ENCODE measurements at regions not wholly inside any gene's neighbourhood (a gene's known extent, or its start where the extent isn't known, plus 50 kb on each side); places are given as distances from the start of the nearest gene placed in this dataset.
A peak's percentile ranks its signal among the peaks of the same experiment; 100 is the strongest.

- Histone ChIP-seq H3K4me3 (ENCODE audit: insufficient read depth in 1 of 2, low read depth in 1 of 2, low read length in 2 of 2) (no peak overlapping the region), H3K4me1 (ENCODE audit: control insufficient read depth, insufficient read depth, low read depth, low read length) (peaks cover 2% of the 10 kb centered on the region), H4K91ac (ENCODE audit: low read length) (no peak overlapping the region), H3K14ac (ENCODE audit: low read length in 2 of 2) (no peak overlapping the region), H4K8ac (ENCODE audit: low read length) (no peak overlapping the region), H3K36me3 (ENCODE audit: control insufficient read depth in 1 of 2, insufficient read depth in 2 of 2, low read depth in 1 of 2, low read length in 2 of 2) (no peaks in the 10 kb centered on the region), H2BK15ac (ENCODE audit: low read depth, poor library complexity, severe bottlenecking) (no peak overlapping the region), H3K79me1 (replicated peaks; ENCODE audit: low read length, poor library complexity, severe bottlenecking) (no peaks in the 10 kb centered on the region), H3K9me3 (ENCODE audit: control insufficient read depth, low read length) (peaks cover 3% of the 10 kb centered on the region), H3K27me3 (ENCODE audit: control insufficient read depth in 1 of 2, insufficient read depth in 1 of 2, low read length in 2 of 2) (no peaks in the 10 kb centered on the region), H3K18ac (ENCODE audit: low read depth in 1 of 2, low read length in 2 of 2) (no peak overlapping the region), H3K9ac (ENCODE audit: low read length) (no peak overlapping the region), H2BK5ac (ENCODE audit: low read depth, low read length, poor library complexity, severe bottlenecking) (no peak overlapping the region), H3K4me2 (ENCODE audit: low read length, poor library complexity, severe bottlenecking) (no peak overlapping the region), H3K4ac (ENCODE audit: low read depth in 1 of 2, low read length in 2 of 2) (no peak overlapping the region), H3K23ac (ENCODE audit: low read length in 2 of 2) (no peak overlapping the region), H2BK12ac (ENCODE audit: low read length in 2 of 2) (no peak overlapping the region), H2AFZ (ENCODE audit: low read depth, low read length) (no peak overlapping the region), H2BK120ac (ENCODE audit: low read depth, low read length) (no peak overlapping the region), H3K27ac (ENCODE audit: low read length, poor library complexity, severe bottlenecking) (no peak overlapping the region), H2AK5ac (ENCODE audit: low read length, severe bottlenecking) (no peak overlapping the region)
- DNase-seq = no peak
These were observed 78.6 kb upstream of the GALNT5 start for GRCh38 chr2:157178874-157179273.

DNA sequence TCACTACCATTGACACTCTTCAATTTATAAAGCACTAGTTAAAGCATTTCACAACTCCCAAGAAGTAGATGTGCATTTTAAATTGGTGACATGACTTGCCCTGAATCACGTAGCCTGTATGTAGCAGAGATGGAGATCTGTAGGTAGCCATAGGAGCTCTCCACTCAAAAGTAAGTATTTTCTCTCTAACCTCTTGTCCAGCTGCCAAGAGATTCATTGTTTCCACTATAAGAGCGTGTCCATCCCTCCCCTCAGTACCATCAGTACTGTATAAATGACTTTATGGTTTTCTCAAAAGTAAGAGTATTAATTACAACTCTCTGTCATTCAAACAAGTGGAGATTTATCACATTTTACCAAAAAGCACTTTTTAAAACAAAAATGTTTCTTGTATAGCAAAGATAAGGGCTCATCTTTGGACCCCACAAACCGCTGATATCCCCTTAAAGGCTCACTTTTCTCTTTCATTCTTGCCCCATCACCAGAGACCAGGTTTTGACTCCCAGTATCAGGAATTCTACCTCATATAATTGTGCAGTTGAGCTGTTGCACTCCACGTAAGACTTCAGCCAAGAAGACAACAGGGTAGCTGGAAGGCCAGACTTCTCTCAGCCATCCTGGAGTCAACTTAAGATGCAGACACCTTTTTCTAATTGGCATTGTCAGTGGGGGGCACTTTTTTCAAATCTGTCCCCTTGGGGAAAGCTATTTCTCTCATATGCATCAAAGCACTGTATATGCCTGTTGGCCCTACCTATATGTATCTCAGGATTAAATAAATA is 78.0 kb upstream of the GALNT5 start:
- Histone ChIP-seq H3K27me3 (ENCODE audit: control insufficient read depth in 1 of 2, insufficient read depth in 1 of 2, low read length in 2 of 2) (no peaks in the 10 kb centered on the region), H3K27ac (ENCODE audit: low read length, poor library complexity, severe bottlenecking) (no peak overlapping the region), H3K9ac (ENCODE audit: low read length) (no peak overlapping the region), H3K79me1 (replicated peaks; ENCODE audit: low read length, poor library complexity, severe bottlenecking) (no peaks in the 10 kb centered on the region), H3K4me3 (ENCODE audit: insufficient read depth in 1 of 2, low read depth in 1 of 2, low read length in 2 of 2) (no peak overlapping the region), H2BK15ac (ENCODE audit: low read depth, poor library complexity, severe bottlenecking) (no peak overlapping the region), H3K4me2 (ENCODE audit: low read length, poor library complexity, severe bottlenecking) (no peak overlapping the region), H2BK120ac (ENCODE audit: low read depth, low read length) (no peak overlapping the region), H3K4me1 (ENCODE audit: control insufficient read depth, insufficient read depth, low read depth, low read length) (peaks cover 2% of the 10 kb centered on the region), H3K14ac (ENCODE audit: low read length in 2 of 2) (no peak overlapping the region), H2BK5ac (ENCODE audit: low read depth, low read length, poor library complexity, severe bottlenecking) (no peak overlapping the region), H3K18ac (ENCODE audit: low read depth in 1 of 2, low read length in 2 of 2) (no peak overlapping the region), H3K4ac (ENCODE audit: low read depth in 1 of 2, low read length in 2 of 2) (no peak overlapping the region), H2AK5ac (ENCODE audit: low read length, severe bottlenecking) (no peak overlapping the region), H2AFZ (ENCODE audit: low read depth, low read length) (no peak overlapping the region), H3K36me3 (ENCODE audit: control insufficient read depth in 1 of 2, insufficient read depth in 2 of 2, low read depth in 1 of 2, low read length in 2 of 2) (no peaks in the 10 kb centered on the region), H4K91ac (ENCODE audit: low read length) (no peak overlapping the region), H3K9me3 (ENCODE audit: control insufficient read depth, low read length) (peaks cover 3% of the 10 kb centered on the region), H3K23ac (ENCODE audit: low read length in 2 of 2) (no peak overlapping the region), H4K8ac (ENCODE audit: low read length) (no peak overlapping the region), H2BK12ac (ENCODE audit: low read length in 2 of 2) (peak overlapping the region in 1 of 2 experiments; percentile 39)
- WGBS = 88% methylated on average over 3 of the region's 4 CpGs
- DNase-seq = no peak

GRCh38 chr2:157180359-157180758 is 77.1 kb upstream of the GALNT5 start:
- Histone ChIP-seq H3K18ac (ENCODE audit: low read depth in 1 of 2, low read length in 2 of 2) (peak overlapping the region in 1 of 2 experiments; percentile 52), H3K9me3 (ENCODE audit: control insufficient read depth, low read length) (peaks cover 3% of the 10 kb centered on the region), H3K27ac (ENCODE audit: low read length, poor library complexity, severe bottlenecking) (no peak overlapping the region), H2BK120ac (ENCODE audit: low read depth, low read length) (no peak overlapping the region), H2AFZ (ENCODE audit: low read depth, low read length) (no peak overlapping the region), H3K14ac (ENCODE audit: low read length in 2 of 2) (no peak overlapping the region), H3K27me3 (ENCODE audit: control insufficient read depth in 1 of 2, insufficient read depth in 1 of 2, low read length in 2 of 2) (no peaks in the 10 kb centered on the region), H3K4ac (ENCODE audit: low read depth in 1 of 2, low read length in 2 of 2) (no peak overlapping the region), H4K8ac (ENCODE audit: low read length) (no peak overlapping the region), H2BK15ac (ENCODE audit: low read depth, poor library complexity, severe bottlenecking) (peak overlapping the region; percentile 23), H3K23ac (ENCODE audit: low read length in 2 of 2) (no peak overlapping the region), H2BK5ac (ENCODE audit: low read depth, low read length, poor library complexity, severe bottlenecking) (no peak overlapping the region), H3K79me1 (replicated peaks; ENCODE audit: low read length, poor library complexity, severe bottlenecking) (no peaks in the 10 kb centered on the region), H2AK5ac (ENCODE audit: low read length, severe bottlenecking) (no peak overlapping the region), H3K9ac (ENCODE audit: low read length) (no peak overlapping the region), H3K4me2 (ENCODE audit: low read length, poor library complexity, severe bottlenecking) (no peak overlapping the region), H2BK12ac (ENCODE audit: low read length in 2 of 2) (no peak overlapping the region), H3K4me1 (ENCODE audit: control insufficient read depth, insufficient read depth, low read depth, low read length) (peaks cover 2% of the 10 kb centered on the region), H3K36me3 (ENCODE audit: control insufficient read depth in 1 of 2, insufficient read depth in 2 of 2, low read depth in 1 of 2, low read length in 2 of 2) (no peaks in the 10 kb centered on the region), H3K4me3 (ENCODE audit: insufficient read depth in 1 of 2, low read depth in 1 of 2, low read length in 2 of 2) (no peak overlapping the region), H4K91ac (ENCODE audit: low read length) (no peak overlapping the region)
- DNase-seq = no peak
- WGBS = no CpG with 5 or more reads among the region's 1 CpG

- Histone ChIP-seq H3K4me2 (ENCODE audit: low read length, poor library complexity, severe bottlenecking) (no peak overlapping the region), H3K27me3 (ENCODE audit: control insufficient read depth in 1 of 2, insufficient read depth in 1 of 2, low read length in 2 of 2) (no peaks in the 10 kb centered on the region), H3K36me3 (ENCODE audit: control insufficient read depth in 1 of 2, insufficient read depth in 2 of 2, low read depth in 1 of 2, low read length in 2 of 2) (no peaks in the 10 kb centered on the region), H3K9me3 (ENCODE audit: control insufficient read depth, low read length) (peaks cover 2% of the 10 kb centered on the region), H2BK5ac (ENCODE audit: low read depth, low read length, poor library complexity, severe bottlenecking) (no peak overlapping the region), H4K8ac (ENCODE audit: low read length) (no peak overlapping the region), H2AK5ac (ENCODE audit: low read length, severe bottlenecking) (no peak overlapping the region), H3K4ac (ENCODE audit: low read depth in 1 of 2, low read length in 2 of 2) (no peak overlapping the region), H3K9ac (ENCODE audit: low read length) (no peak overlapping the region), H3K18ac (ENCODE audit: low read depth in 1 of 2, low read length in 2 of 2) (no peak overlapping the region), H2BK15ac (ENCODE audit: low read depth, poor library complexity, severe bottlenecking) (no peak overlapping the region), H2BK120ac (ENCODE audit: low read depth, low read length) (no peak overlapping the region), H3K79me1 (replicated peaks; ENCODE audit: low read length, poor library complexity, severe bottlenecking) (no peaks in the 10 kb centered on the region), H3K4me3 (ENCODE audit: insufficient read depth in 1 of 2, low read depth in 1 of 2, low read length in 2 of 2) (no peak overlapping the region), H3K23ac (ENCODE audit: low read length in 2 of 2) (no peak overlapping the region), H2BK12ac (ENCODE audit: low read length in 2 of 2) (no peak overlapping the region), H2AFZ (ENCODE audit: low read depth, low read length) (no peak overlapping the region), H3K14ac (ENCODE audit: low read length in 2 of 2) (no peak overlapping the region), H4K91ac (ENCODE audit: low read length) (no peak overlapping the region), H3K27ac (ENCODE audit: low read length, poor library complexity, severe bottlenecking) (no peak overlapping the region), H3K4me1 (ENCODE audit: control insufficient read depth, insufficient read depth, low read depth, low read length) (peaks cover 2% of the 10 kb centered on the region)
- WGBS = no CpG with 5 or more reads among the region's 2 CpGs
- DNase-seq = no peak
These were observed 76.3 kb upstream of the GALNT5 start for GRCh38 chr2:157181234-157181633.
